Medulla oblongata (tissue), 1 donor: ENCODE measurements at regions not wholly inside any gene's neighbourhood (a gene's known extent, or its start where the extent isn't known, plus 50 kb on each side); places are given as distances from the start of the nearest gene placed in this dataset.
A peak's percentile ranks its signal among the peaks of the same experiment; 100 is the strongest.
"Not testable (repeated sequence)": the region's sequence is repeated elsewhere in the genome, so short reads cannot be mapped to it uniquely, and the experiment has no call there.

Experiments
- DNase-seq: peaks from one replicate; pipeline ENCODE4 v3.0.0-alpha.2; 2015; ENCODE audit errors: extremely low spot score

GRCh38 chr1:189718147-189718795, 759.4 kb downstream of the BRINP3 start:
- DNase-seq, result not testable (repeated sequence)

- DNase-seq, result no peak
Observed at GRCh38 chr1:189726806-189727205, 750.9 kb downstream of the BRINP3 start.

- DNase-seq, result no peak
Observed at GRCh38 chr1:189751311-189751710, 726.4 kb downstream of the BRINP3 start.

- no peak for DNase-seq
Observed at GRCh38 chr1:189752461-189752995, 725.1 kb downstream of the BRINP3 start.

GRCh38 chr1:189755100-189755499, 722.6 kb downstream of the BRINP3 start:
- not testable (repeated sequence) for DNase-seq

- no peak for DNase-seq
Observed at GRCh38 chr1:189764391-189765320, 713.0 kb downstream of the BRINP3 start.

- DNase-seq, result no peak
Observed at GRCh38 chr1:189769448-189769847, 708.2 kb downstream of the BRINP3 start.

- no peak for DNase-seq
Observed at GRCh38 chr1:189774721-189775287, 702.9 kb downstream of the BRINP3 start.

- no peak for DNase-seq
Observed at GRCh38 chr1:189775343-189775742, 702.3 kb downstream of the BRINP3 start.

GRCh38 chr1:189779034-189779433, 698.6 kb downstream of the BRINP3 start:
- DNase-seq, result no peak

GRCh38 chr1:189782295-189782694, 695.4 kb downstream of the BRINP3 start:
- DNase-seq, result no peak

- DNase-seq, result no peak
Observed at GRCh38 chr1:189783456-189783855, 694.2 kb downstream of the BRINP3 start.

GRCh38 chr1:189786761-189787160, 690.9 kb downstream of the BRINP3 start:
- no peak for DNase-seq

GRCh38 chr1:189787201-189787600, 690.5 kb downstream of the BRINP3 start:
- peak; percentile 18 for DNase-seq

- no peak for DNase-seq
Observed at GRCh38 chr1:189790335-189790734, 687.3 kb downstream of the BRINP3 start.

- no peak for DNase-seq
Observed at GRCh38 chr1:189803364-189803763, 674.3 kb downstream of the BRINP3 start.

GRCh38 chr1:189804352-189804751, 673.3 kb downstream of the BRINP3 start:
- peak; percentile 12 for DNase-seq

- DNase-seq, result no peak
Observed at GRCh38 chr1:189805735-189806134, 671.9 kb downstream of the BRINP3 start.

GRCh38 chr1:189810639-189811038, 667.0 kb downstream of the BRINP3 start:
- DNase-seq, result not testable (repeated sequence)

- no peak for DNase-seq
Observed at GRCh38 chr1:189811960-189812359, 665.7 kb downstream of the BRINP3 start.

- DNase-seq, result no peak
Observed at GRCh38 chr1:189816558-189816957, 661.1 kb downstream of the BRINP3 start.

GRCh38 chr1:189819751-189820150, 657.9 kb downstream of the BRINP3 start:
- DNase-seq, result no peak
